ENCODE measurements at regions not wholly inside any gene's neighbourhood (a gene's known extent, or its start where the extent isn't known, plus 50 kb on each side); places are given as distances from the start of the nearest gene placed in this dataset.

DNA sequence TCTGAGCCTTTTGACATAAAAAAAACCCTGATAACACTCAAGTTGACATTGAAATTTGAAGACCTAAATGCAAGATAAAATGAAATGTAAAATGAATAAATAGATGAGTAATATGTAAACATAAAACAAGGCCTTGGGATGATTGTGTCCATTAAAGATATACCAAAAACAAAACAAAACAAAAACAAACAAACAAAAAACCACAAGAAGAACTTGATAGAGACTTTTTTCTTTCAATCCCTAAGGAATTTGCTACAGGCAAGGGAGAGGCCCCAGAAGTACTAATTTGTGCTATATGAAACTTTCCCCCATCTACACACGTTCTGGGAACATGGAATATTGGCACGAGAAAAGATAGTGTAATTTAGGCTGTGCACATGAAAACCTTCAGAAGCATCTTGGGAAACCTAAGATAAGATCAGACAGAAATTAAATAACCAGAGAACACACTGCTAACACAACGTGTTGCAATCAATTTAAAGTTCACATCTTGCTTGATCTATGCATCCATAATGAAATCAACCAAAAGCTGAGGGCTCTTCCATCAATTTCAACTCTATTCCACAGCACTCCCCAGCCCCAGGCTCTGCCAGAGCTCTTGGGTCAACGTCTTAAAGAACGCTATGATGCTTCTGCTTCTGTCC lies 201.1 kb upstream of the RREB1 start:
- TF ChIP-seq POLR2AphosphoS5 (IDR thresholded peaks at IDR 0.05; ENCODE audit: low read depth, low read length) (no peak), SIN3A (IDR thresholded peaks at IDR 0.05; ENCODE audit: borderline replicate concordance, insufficient read depth, low read length) (no peak), TAF1 (IDR thresholded peaks at IDR 0.05; ENCODE audit: borderline replicate concordance, insufficient read depth, low read length) (no peak), REST (IDR thresholded peaks at IDR 0.05; ENCODE audit: insufficient read depth in 1 of 2, low read depth in 2 of 2, low read length in 2 of 2) (no peak), FOXP2 (optimal IDR thresholded peaks at IDR 0.05; ENCODE audit: borderline replicate concordance, extremely low read depth, extremely low read length, insufficient read depth) (no peak)

DNA sequence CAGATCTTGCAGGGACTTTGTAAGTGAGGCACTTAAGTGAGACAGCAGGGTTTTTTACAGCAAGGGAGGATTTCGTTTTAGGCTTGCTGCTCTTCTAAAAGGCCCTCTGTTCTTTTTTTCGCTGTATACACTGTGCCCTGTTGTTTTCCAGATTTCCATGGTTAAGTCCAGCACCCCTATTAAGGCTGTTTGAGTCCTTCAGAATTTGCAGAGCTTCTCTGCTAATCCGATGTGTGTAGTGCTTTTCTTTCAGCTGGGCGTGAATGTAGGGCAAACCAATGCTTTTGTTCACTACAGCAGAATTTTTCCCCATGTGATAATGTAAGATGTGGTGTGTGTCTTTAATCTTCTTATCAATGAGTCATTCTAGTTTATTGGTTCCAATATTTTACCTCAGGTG lies 200.5 kb upstream of the RREB1 start:
- TF ChIP-seq REST (IDR thresholded peaks at IDR 0.05; ENCODE audit: insufficient read depth in 1 of 2, low read depth in 2 of 2, low read length in 2 of 2) (no peak), SIN3A (IDR thresholded peaks at IDR 0.05; ENCODE audit: borderline replicate concordance, insufficient read depth, low read length) (no peak), POLR2AphosphoS5 (IDR thresholded peaks at IDR 0.05; ENCODE audit: low read depth, low read length) (no peak), FOXP2 (optimal IDR thresholded peaks at IDR 0.05; ENCODE audit: borderline replicate concordance, extremely low read depth, extremely low read length, insufficient read depth) (no peak), TAF1 (IDR thresholded peaks at IDR 0.05; ENCODE audit: borderline replicate concordance, insufficient read depth, low read length) (no peak)

DNA sequence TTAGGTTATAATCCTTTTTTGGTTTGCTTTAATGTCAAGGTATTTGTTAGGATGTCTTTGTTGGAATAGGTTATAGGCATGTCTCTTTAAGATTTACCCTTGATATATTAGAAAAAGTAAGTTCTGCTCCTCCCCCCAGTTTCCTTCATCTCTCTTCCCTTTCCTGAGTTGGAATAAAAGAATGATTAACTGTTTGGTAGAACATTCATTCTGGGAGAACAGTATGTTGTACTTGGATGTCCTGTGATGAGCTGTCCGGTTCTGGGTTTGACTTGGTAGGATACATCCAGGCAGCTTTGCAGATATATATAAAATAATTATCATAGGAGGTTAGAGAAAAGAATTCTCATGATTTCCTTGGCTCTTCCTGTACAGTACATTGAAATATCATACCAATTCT lies 199.6 kb upstream of the RREB1 start:
- TF ChIP-seq TAF1 (IDR thresholded peaks at IDR 0.05; ENCODE audit: borderline replicate concordance, insufficient read depth, low read length): no peak
- no peak for TF ChIP-seq FOXP2 (optimal IDR thresholded peaks at IDR 0.05; ENCODE audit: borderline replicate concordance, extremely low read depth, extremely low read length, insufficient read depth)
- TF ChIP-seq POLR2AphosphoS5 (IDR thresholded peaks at IDR 0.05; ENCODE audit: low read depth, low read length): no peak
- TF ChIP-seq SIN3A (IDR thresholded peaks at IDR 0.05; ENCODE audit: borderline replicate concordance, insufficient read depth, low read length): no peak
- TF ChIP-seq REST (IDR thresholded peaks at IDR 0.05; ENCODE audit: insufficient read depth in 1 of 2, low read depth in 2 of 2, low read length in 2 of 2): no peak

DNA sequence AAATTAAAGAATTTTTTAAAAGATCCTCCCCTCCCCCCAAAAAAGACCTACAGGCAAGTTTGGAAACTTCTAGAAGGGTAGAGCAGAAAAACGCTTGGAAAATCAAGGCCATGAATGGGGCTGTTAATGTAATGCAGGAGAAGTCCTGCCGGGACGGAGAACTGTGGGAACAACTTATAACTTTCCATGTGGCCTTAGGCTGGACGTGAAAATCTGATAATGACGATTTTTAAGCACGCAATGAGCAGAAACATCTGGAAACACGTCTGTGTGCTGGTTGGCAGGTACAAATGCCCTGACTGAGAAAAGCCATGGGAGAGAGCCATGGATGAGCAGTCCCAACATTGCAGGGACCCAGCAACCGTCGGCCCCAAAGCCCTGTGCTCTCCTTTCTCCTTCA lies 198.7 kb upstream of the RREB1 start:
- TF ChIP-seq TAF1 (IDR thresholded peaks at IDR 0.05; ENCODE audit: borderline replicate concordance, insufficient read depth, low read length) (no peak), REST (IDR thresholded peaks at IDR 0.05; ENCODE audit: insufficient read depth in 1 of 2, low read depth in 2 of 2, low read length in 2 of 2) (no peak), FOXP2 (optimal IDR thresholded peaks at IDR 0.05; ENCODE audit: borderline replicate concordance, extremely low read depth, extremely low read length, insufficient read depth) (no peak), POLR2AphosphoS5 (IDR thresholded peaks at IDR 0.05; ENCODE audit: low read depth, low read length) (no peak), SIN3A (IDR thresholded peaks at IDR 0.05; ENCODE audit: borderline replicate concordance, insufficient read depth, low read length) (no peak)
